OCI-LY1 (cell line): ENCODE measurements at regions not wholly inside any gene's neighbourhood (a gene's known extent, or its start where the extent isn't known, plus 50 kb on each side); places are given as distances from the start of the nearest gene placed in this dataset.

Experiments used
- H2AFZ ChIP-seq: fragments of 200-600 bp; sonication (generic), shearing (Covaris generic); 2 replicates; pipeline ENCODE4 v1.6.0; 2014; ENCODE audit warnings: antibody characterized with exemption, mild to moderate bottlenecking, low read length
- H3F3A ChIP-seq: fragments of 200-600 bp; sonication (generic), shearing (Covaris generic); 2 replicates; pipeline ENCODE4 v1.6.0; 2014; ENCODE audit warnings: mild to moderate bottlenecking, antibody characterized with exemption, low read length, moderate library complexity; ENCODE audit not compliant: insufficient read depth
- H3K27ac ChIP-seq: fragments of 200-600 bp; sonication (generic); 2 replicates; pipeline ENCODE4 v1.5.1; 2014; ENCODE audit warnings: low read length, mixed run types, mild to moderate bottlenecking, low read depth; ENCODE audit not compliant: poor library complexity, severe bottlenecking
- H3K27me3 ChIP-seq: fragments of 200-600 bp; sonication (generic); 2 replicates; pipeline ENCODE4 v1.6.0; 2014; ENCODE audit warnings: antibody characterized with exemption, mild to moderate bottlenecking, low read length, moderate library complexity; ENCODE audit not compliant: insufficient read depth
- H3K36me3 ChIP-seq: fragments of 200-600 bp; sonication (generic); 2 replicates; pipeline ENCODE4 v1.6.1; 2014; ENCODE audit warnings: mild to moderate bottlenecking, antibody characterized with exemption, low read length, moderate library complexity, mixed read lengths; ENCODE audit not compliant: insufficient read depth
- H3K4me1 ChIP-seq: fragments of 200-600 bp; sonication (generic); 2 replicates; pipeline ENCODE4 v1.5.1; 2014; ENCODE audit warnings: mild to moderate bottlenecking, low read length, moderate library complexity; ENCODE audit not compliant: insufficient read depth, severe bottlenecking
- H3K4me2 ChIP-seq: fragments of 200-600 bp; sonication (generic), shearing (Covaris generic); 2 replicates; pipeline ENCODE4 v1.6.1; 2014; ENCODE audit warnings: low read length
- H3K4me3 ChIP-seq: fragments of 200-600 bp; sonication (generic); 2 replicates; pipeline ENCODE4 v1.5.1; 2014; ENCODE audit warnings: low read length, low read depth, mild to moderate bottlenecking, mixed read lengths; ENCODE audit not compliant: poor library complexity, severe bottlenecking
- H3K79me2 ChIP-seq: fragments of 200-600 bp; shearing (Covaris generic); 2 replicates; pipeline ENCODE4 v1.6.1; 2016; ENCODE audit warnings: mixed run types, low read length, mixed read lengths; ENCODE audit not compliant: insufficient read depth
- H3K9ac ChIP-seq: fragments of 200-600 bp; sonication (generic), shearing (Covaris generic); 2 replicates; pipeline ENCODE4 v1.6.1; 2014; ENCODE audit warnings: mild to moderate bottlenecking, low read length, mixed read lengths
- H3K9me2 ChIP-seq: fragments of 200-600 bp; sonication (generic), shearing (Covaris generic); 2 replicates; pipeline ENCODE4 v1.6.1; 2014; ENCODE audit warnings: low read depth, mild to moderate bottlenecking, low read length, mixed read lengths
- H3K9me3 ChIP-seq: fragments of 200-600 bp; shearing (Covaris generic); 2 replicates; pipeline ENCODE4 v1.6.1; 2014; ENCODE audit warnings: low read length, mixed read lengths
- H4K20me1 ChIP-seq: fragments of 200-600 bp; sonication (generic), shearing (Covaris generic); 2 replicates; pipeline ENCODE4 v1.6.0; 2016; ENCODE audit warnings: mild to moderate bottlenecking, low read length; ENCODE audit not compliant: insufficient read depth
- CTCF ChIP-seq: fragments of 200-600 bp; sonication (generic), shearing (Covaris generic); IDR thresholded peaks from 2 replicates; pipeline ENCODE4 v1.5.1; 2017; ENCODE audit warnings: mild to moderate bottlenecking, antibody characterized with exemption, low read length, moderate library complexity, mixed read lengths
- EZH2 ChIP-seq: fragments of 200-600 bp; sonication (generic), shearing (Covaris generic); IDR thresholded peaks from 2 replicates; pipeline ENCODE4 v1.8.0; 2017; ENCODE audit warnings: borderline replicate concordance, mixed run types, mild to moderate bottlenecking, antibody characterized with exemption, low read length, moderate library complexity, mixed read lengths

- no peak overlapping the region for H3K4me3 ChIP-seq
- H3F3A ChIP-seq = no peaks in the 10 kb centered on the region
- no peak overlapping the region for H3K27ac ChIP-seq
- no peaks in the 10 kb centered on the region for H4K20me1 ChIP-seq
- no peak overlapping the region for H2AFZ ChIP-seq
- H3K4me2 ChIP-seq = no peak overlapping the region
- no peak overlapping the region for H3K9ac ChIP-seq
- no peaks in the 10 kb centered on the region for H3K9me3 ChIP-seq
- no peaks in the 10 kb centered on the region for H3K27me3 ChIP-seq
- no peaks in the 10 kb centered on the region for H3K4me1 ChIP-seq
- TF ChIP-seq EZH2 (no peak), CTCF (no peak)
- H3K9me2 ChIP-seq = no peaks in the 10 kb centered on the region
- H3K79me2 ChIP-seq = no peaks in the 10 kb centered on the region
- no peaks in the 10 kb centered on the region for H3K36me3 ChIP-seq
These were observed 328.7 kb downstream of the SIPA1L2 start for GRCh38 chr1:232301246-232301645.

- Histone ChIP-seq H3K4me1 (no peaks in the 10 kb centered on the region), H3K9me2 (no peaks in the 10 kb centered on the region), H3K27ac (no peak overlapping the region), H3K36me3 (no peaks in the 10 kb centered on the region), H3K9ac (no peak overlapping the region), H3K27me3 (no peaks in the 10 kb centered on the region), H3K4me2 (no peak overlapping the region), H3K79me2 (no peaks in the 10 kb centered on the region), H4K20me1 (no peaks in the 10 kb centered on the region), H3K9me3 (no peaks in the 10 kb centered on the region), H2AFZ (no peak overlapping the region), H3F3A (no peaks in the 10 kb centered on the region), H3K4me3 (no peak overlapping the region)
- TF ChIP-seq EZH2 (no peak), CTCF (no peak)
These were observed 329.5 kb downstream of the SIPA1L2 start for GRCh38 chr1:232300466-232300865.

GRCh38 chr1:232296461-232296860, 333.5 kb downstream of the SIPA1L2 start:
- no peak for TF ChIP-seq CTCF
- no peak overlapping the region for H3K9ac ChIP-seq
- H3K36me3 ChIP-seq = no peaks in the 10 kb centered on the region
- no peaks in the 10 kb centered on the region for H4K20me1 ChIP-seq
- no peaks in the 10 kb centered on the region for H3K27me3 ChIP-seq
- H3K4me3 ChIP-seq = no peak overlapping the region
- no peak overlapping the region for H3K4me2 ChIP-seq
- H3K79me2 ChIP-seq = no peaks in the 10 kb centered on the region
- no peaks in the 10 kb centered on the region for H3K9me2 ChIP-seq
- no peaks in the 10 kb centered on the region for H3K4me1 ChIP-seq
- H3K9me3 ChIP-seq = no peaks in the 10 kb centered on the region
- H2AFZ ChIP-seq = no peak overlapping the region
- no peaks in the 10 kb centered on the region for H3F3A ChIP-seq
- H3K27ac ChIP-seq = no peak overlapping the region
